Subcutaneous abdominal adipose tissue (tissue), 5 donors: ENCODE measurements at regions not wholly inside any gene's neighbourhood (a gene's known extent, or its start where the extent isn't known, plus 50 kb on each side); places are given as distances from the start of the nearest gene placed in this dataset.

ENCODE experiments used
- H3K27ac ChIP-seq: one replicate; pipeline ENCODE4 v1.7.0; 2013; ENCODE audit warnings: low read depth, mild to moderate bottlenecking, inconsistent platforms, low read length, moderate library complexity
- H3K27me3 ChIP-seq, 5 donors: one replicate each; pipeline ENCODE4 v1.7.0; 2013; ENCODE audit warnings: low read length in 5 of 5, inconsistent platforms in 1 of 5; ENCODE audit not compliant: control insufficient read depth in 5 of 5, insufficient read depth in 4 of 5
- H3K36me3 ChIP-seq, 5 donors: one replicate each; pipeline ENCODE4 v1.7.0; 2013; ENCODE audit warnings: low read length in 5 of 5; ENCODE audit not compliant: control insufficient read depth in 5 of 5, insufficient read depth in 5 of 5
- H3K4me1 ChIP-seq, 5 donors: one replicate each; pipeline ENCODE4 v1.7.0; 2013; ENCODE audit warnings: low read length in 5 of 5, mild to moderate bottlenecking in 3 of 5, moderate library complexity in 1 of 5; ENCODE audit not compliant: control insufficient read depth in 5 of 5, insufficient read depth in 5 of 5
- H3K4me3 ChIP-seq, 5 donors: one replicate each; pipeline ENCODE4 v1.7.0; 2013; ENCODE audit warnings: low read length in 5 of 5, low read depth in 1 of 5
- H3K9ac ChIP-seq, 5 donors: one replicate each; pipeline ENCODE4 v1.7.0; 2013; ENCODE audit warnings: low read length in 5 of 5, mild to moderate bottlenecking in 4 of 5, moderate library complexity in 3 of 5
- H3K9me3 ChIP-seq, 5 donors: one replicate each; pipeline ENCODE4 v1.7.0; 2013; ENCODE audit warnings: low read length in 5 of 5; ENCODE audit not compliant: control insufficient read depth in 5 of 5
- donor health status: healthy.
- donor health status: healthy.
- donor health status: healthy.
- donor health status: healthy.
- donor health status: healthy.

DNA sequence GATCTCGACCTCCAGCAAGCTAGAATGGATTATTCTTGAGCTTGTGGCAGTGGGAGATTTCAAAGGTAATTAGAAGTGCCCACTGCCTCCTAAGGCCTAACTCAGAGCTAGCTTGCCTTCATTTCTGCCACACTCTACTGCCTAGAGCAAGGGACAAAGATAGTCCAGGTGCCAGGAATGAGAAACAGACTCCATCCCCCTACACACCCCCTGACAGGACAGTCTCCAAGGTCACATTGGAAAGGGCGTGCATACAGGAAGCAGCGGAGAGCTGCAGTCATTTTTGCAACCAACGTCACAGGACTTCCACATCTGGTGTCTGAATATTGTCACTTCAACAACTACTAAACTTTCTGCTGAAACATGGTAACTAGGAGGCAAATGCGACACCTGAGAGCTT, 101.0 kb upstream of the SH3BP4 start:
- peaks cover 0 to 20% (median 5%) of the 10 kb centered on the region in 5 donors for H3K4me1 ChIP-seq
- no peaks in the 10 kb centered on the region for H3K36me3 ChIP-seq
- no peak overlapping the region for H3K9ac ChIP-seq
- H3K4me3 ChIP-seq: no peak overlapping the region
- H3K27me3 ChIP-seq: no peaks in the 10 kb centered on the region
- peaks cover 0 to 5% (median 2%) of the 10 kb centered on the region in 5 donors for H3K9me3 ChIP-seq
- H3K27ac ChIP-seq: no peak overlapping the region

DNA sequence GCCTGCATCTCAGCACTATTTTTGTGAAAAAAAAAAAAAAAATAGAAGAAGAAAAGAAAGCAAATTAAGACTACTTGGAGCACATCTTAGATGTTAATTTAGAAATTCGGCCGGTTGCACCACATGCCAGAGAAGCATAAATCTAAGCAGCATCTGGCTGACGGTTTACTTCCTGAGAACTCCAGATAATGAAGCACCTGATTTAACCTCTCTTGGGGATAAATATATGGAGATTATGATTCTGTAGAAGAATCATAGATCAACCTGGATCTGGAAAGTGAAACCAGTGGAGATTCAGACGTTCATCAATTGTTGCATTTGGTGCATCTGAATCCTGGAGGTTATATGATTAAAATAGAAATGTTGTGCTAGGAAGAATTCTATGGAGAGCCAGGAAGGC, 102.1 kb upstream of the SH3BP4 start:
- Histone ChIP-seq H3K36me3 (no peaks in the 10 kb centered on the region), H3K9me3 (no peaks in the 10 kb centered on the region)

DNA sequence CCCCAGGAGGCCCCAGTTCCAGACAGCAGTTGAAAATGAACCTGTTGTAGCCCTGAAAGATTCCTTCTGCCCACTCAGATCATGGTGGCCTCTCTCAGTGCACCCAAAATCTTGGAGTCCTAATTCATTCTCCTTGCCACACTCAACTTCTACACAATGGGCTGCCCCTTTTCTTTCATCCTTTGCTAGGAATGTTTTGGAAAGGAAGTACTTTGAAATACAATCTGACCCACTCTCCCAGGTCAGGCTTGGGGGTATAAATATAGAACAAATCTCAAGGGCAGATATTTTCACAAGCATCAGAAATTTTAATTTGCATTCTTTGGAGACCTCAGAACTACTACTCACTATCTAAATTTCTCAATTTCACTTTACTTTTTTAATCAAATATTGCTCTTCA, 103.2 kb upstream of the SH3BP4 start:
- no peaks in the 10 kb centered on the region for H3K9me3 ChIP-seq
- peaks cover 0 to 15% (median 5%) of the 10 kb centered on the region in 5 donors for H3K4me1 ChIP-seq
- H3K4me3 ChIP-seq: no peak overlapping the region
- H3K9ac ChIP-seq: no peak overlapping the region
- H3K36me3 ChIP-seq: no peaks in the 10 kb centered on the region
- H3K27me3 ChIP-seq: no peaks in the 10 kb centered on the region
- H3K27ac ChIP-seq: no peak overlapping the region

More for the DNA sequence above, 102.1 kb upstream of the SH3BP4 start:
- H3K4me3 ChIP-seq: no peak overlapping the region
- H3K27ac ChIP-seq: no peak overlapping the region
- no peak overlapping the region for H3K9ac ChIP-seq
- H3K27me3 ChIP-seq: no peaks in the 10 kb centered on the region
- H3K4me1 ChIP-seq: peaks cover 0 to 20% (median 5%) of the 10 kb centered on the region in 5 donors

DNA sequence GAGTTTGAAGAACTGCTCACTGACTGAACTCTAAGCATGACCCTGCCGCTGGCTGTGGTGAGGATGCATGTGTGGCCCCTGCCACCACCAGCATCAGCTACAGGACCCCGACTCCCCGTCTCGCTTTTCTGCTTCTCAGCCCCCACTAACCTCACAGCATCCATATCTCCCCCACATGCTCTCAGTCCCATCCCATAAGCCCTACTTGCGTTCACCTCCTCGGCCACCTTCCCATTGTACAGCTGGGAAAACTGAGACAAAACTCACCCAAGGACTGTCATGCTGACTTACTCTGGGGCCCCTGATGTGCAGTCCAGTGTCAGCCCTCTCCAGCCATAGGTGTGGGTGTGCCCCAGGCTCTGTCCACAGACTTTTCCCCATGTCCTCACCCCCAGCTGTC, 104.2 kb upstream of the SH3BP4 start:
- H3K27me3 ChIP-seq: no peaks in the 10 kb centered on the region
- H3K36me3 ChIP-seq: no peaks in the 10 kb centered on the region
- H3K9me3 ChIP-seq: no peaks in the 10 kb centered on the region
- no peak overlapping the region for H3K27ac ChIP-seq
- H3K4me3 ChIP-seq: no peak overlapping the region
- no peak overlapping the region for H3K9ac ChIP-seq
- peaks cover 0 to 14% (median 5%) of the 10 kb centered on the region in 5 donors for H3K4me1 ChIP-seq

DNA sequence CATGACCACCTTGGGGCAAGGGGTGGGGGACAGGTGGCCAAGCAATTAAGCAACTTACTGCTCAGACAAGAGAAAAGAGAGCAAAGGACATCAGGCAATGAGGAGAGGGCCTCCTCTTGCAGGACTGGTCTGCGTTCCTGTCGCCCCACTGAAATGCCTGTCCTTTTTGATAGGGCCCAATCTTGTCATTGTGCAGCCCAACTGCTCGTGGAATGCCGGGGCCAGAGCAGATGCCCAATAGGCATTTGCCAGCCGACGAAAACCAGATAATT, 104.5 kb upstream of the SH3BP4 start:
- Histone ChIP-seq H3K36me3 (no peaks in the 10 kb centered on the region), H3K9me3 (no peaks in the 10 kb centered on the region), H3K4me1 (peaks cover 0 to 11% (median 5%) of the 10 kb centered on the region in 5 donors), H3K4me3 (no peak overlapping the region), H3K27me3 (no peaks in the 10 kb centered on the region), H3K9ac (no peak overlapping the region), H3K27ac (no peak overlapping the region)

DNA sequence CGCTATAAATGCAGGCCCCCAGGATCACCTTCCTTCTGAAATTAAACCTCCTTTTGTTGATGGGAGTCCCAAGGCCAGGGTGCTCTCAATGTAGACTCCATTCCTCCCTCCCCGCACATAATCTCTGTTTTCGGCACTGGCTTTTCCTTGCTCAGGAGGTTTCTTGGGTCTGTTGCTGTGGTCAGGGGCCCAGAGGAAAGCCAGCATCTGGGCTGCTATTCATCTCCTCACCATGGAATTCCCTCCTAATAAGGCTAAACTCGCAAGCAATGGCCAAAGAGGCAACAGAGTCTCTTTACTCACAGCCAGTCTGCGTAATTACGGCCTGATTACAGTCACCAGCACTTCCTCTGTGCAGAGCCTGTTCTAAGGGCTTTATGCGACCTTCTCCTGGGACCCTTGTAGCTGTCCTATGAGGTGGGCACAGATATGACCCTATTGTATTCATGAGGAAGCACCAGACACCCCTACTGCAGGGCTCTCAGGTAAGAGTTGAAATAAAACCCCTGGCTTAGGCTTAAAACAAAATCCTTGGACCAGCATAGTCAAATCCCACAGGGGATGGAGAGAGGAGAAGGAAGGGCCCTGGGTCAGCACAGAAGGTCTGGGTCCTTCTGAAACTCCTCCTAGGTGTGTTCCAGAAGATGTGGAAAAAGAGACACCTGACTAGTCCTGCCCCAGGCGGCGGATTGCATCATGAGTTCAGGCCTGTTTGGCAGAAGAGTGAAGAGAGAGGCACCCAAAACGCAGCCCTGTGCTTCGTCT, 105.0 kb upstream of the SH3BP4 start:
- no peaks in the 10 kb centered on the region for H3K9me3 ChIP-seq
- H3K27ac ChIP-seq: no peak overlapping the region
- H3K27me3 ChIP-seq: no peaks in the 10 kb centered on the region
- H3K4me1 ChIP-seq: peaks cover 0 to 6% (median under 1%) of the 10 kb centered on the region in 5 donors
- no peak overlapping the region for H3K4me3 ChIP-seq
- H3K9ac ChIP-seq: no peak overlapping the region
- no peaks in the 10 kb centered on the region for H3K36me3 ChIP-seq

DNA sequence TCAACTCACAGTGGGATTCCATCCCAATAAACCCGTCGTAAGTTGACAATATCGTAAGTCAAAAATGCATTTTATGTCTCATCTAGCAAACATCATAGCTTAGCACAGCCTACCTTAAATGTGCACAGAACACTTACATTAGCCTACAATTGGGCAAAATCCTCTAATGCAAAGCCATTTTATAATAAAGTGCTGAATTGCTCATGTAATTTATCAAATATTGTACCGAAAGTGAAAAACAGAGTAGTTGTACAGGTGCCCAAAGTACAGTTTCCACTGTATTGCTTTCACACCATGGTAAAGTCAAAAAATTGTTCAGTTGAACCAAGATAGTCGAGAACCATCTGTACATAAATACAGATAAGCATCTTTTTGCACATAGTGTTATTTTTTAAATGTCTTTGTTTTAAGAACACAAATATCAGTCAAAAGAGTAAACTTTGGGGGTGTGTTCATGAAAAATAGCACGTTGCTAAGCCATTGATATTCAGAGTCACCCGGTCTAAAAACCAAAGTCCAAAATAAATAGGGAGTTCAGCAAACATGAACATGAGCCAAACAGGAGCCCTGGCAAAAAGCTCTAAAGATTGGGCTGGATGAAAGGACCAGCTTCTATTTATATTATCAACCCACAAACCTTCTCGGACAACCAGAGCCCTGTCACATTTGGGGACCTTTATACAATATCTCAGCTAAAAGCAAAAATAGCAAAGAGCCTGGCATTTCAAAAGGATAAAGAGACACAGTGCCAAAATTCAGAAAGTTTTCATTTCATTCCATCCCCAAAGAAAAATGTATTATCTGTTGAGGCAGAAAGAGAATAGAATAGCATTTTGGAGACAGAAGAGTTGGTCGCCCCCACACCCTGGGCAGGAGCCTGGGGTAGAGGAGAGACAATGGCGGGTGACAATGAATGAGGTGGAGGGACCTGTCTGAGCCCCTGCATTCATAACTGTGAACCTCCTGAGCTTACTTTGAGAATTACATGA, 105.9 kb upstream of the SH3BP4 start:
- Histone ChIP-seq H3K9me3 (no peaks in the 10 kb centered on the region), H3K4me3 (no peak overlapping the region), H3K27ac (no peak overlapping the region), H3K9ac (no peak overlapping the region), H3K4me1 (peaks cover 0 to 7% (median 2%) of the 10 kb centered on the region in 5 donors), H3K27me3 (no peaks in the 10 kb centered on the region), H3K36me3 (no peaks in the 10 kb centered on the region)

DNA sequence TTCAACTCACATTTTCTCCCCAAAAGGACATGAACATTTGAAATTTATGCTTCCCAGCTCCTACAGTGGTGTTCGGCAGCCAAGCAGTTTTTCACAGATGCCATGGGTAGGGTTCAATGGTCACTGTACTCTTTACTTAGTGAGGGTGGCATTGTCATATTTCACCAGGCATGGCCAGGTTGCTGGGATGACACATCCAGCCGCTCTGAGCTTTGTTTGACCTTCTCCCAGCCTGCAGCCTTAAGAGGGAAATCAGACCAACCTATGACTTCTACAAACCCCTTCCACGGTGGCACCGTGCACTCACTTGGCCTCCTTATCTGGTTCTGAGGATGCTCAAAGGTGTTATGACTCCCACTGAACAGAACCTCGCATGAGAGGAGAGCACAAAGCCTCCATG, 108.4 kb upstream of the SH3BP4 start:
- H3K4me1 ChIP-seq: peaks cover 0 to 24% (median 21%) of the 10 kb centered on the region in 5 donors
- H3K9ac ChIP-seq: no peak overlapping the region
- no peaks in the 10 kb centered on the region for H3K36me3 ChIP-seq
- no peaks in the 10 kb centered on the region for H3K9me3 ChIP-seq
- H3K4me3 ChIP-seq: no peak overlapping the region
- no peaks in the 10 kb centered on the region for H3K27me3 ChIP-seq
- H3K27ac ChIP-seq: no peak overlapping the region

DNA sequence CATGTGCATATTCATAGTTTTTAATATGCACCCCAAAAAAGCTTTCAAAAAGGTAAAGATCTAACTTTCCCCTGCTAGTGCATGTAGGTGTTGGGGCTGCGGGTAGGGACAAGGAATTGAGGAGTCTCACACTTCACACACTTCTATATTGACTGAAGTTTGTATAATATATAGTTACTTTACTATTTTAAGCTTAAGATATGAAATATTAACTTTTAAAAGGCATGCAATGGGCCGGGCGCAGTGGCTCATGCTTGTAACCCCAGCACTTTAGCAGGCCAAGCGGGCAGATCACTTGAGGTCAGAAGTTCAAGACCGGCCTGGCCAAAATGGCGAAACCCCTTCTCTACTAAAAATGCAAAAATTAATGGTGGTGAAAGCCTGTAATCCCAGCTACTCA, 109.1 kb upstream of the SH3BP4 start:
- peaks cover 0 to 24% (median 21%) of the 10 kb centered on the region in 5 donors for H3K4me1 ChIP-seq
- H3K9me3 ChIP-seq: no peaks in the 10 kb centered on the region
- no peaks in the 10 kb centered on the region for H3K36me3 ChIP-seq
- no peaks in the 10 kb centered on the region for H3K27me3 ChIP-seq
- H3K27ac ChIP-seq: no peak overlapping the region
- H3K9ac ChIP-seq: no peak overlapping the region
- no peak overlapping the region for H3K4me3 ChIP-seq
